H1 (cell line): ENCODE measurements at regions not wholly inside any gene's neighbourhood (a gene's known extent, or its start where the extent isn't known, plus 50 kb on each side); places are given as distances from the start of the nearest gene placed in this dataset.

Experiments used
- CTCF ChIA-PET: fragments of 300-600 bp; sonication (Branson Sonifier 250); formaldehyde crosslinking; loops from one replicate; lab custom pipeline; 2021; ENCODE audit not compliant: partially characterized antibody; lab: Charles Lee
- POLR2A ChIA-PET: fragments of 300-600 bp; sonication (Branson Sonifier 250); formaldehyde crosslinking; loops from one replicate; lab custom pipeline; 2021; ENCODE audit warnings: inconsistent platforms; ENCODE audit not compliant: partially characterized antibody; lab: Charles Lee
- DNase-seq, 2 experiments: peaks; one replicate each; pipeline versions ENCODE4 v3.0.0 to v3.0.0-alpha.2; 2010 to 2022; ENCODE audit warnings: low spot score in 2 of 2, low read depth in 1 of 2, mixed read lengths in 1 of 2
- FAIRE-seq: peaks from 2 replicates; lab custom pipeline; 2011; peaks lifted over from hg19 to GRCh38; lab: Jason Lieb, UNC
- H2AFZ ChIP-seq: 2 replicates; pipeline ENCODE4 v1.8.1; 2012; ENCODE audit warnings: low read length, inconsistent platforms
- H2AK5ac ChIP-seq: 2 replicates; pipeline ENCODE4 v1.6.1; 2013; ENCODE audit warnings: low read depth, low read length
- H2BK120ac ChIP-seq: replicated peaks from 2 replicates; pipeline ENCODE3; 2013; ENCODE audit warnings: low read depth, low read length, inconsistent platforms
- H2BK12ac ChIP-seq: 2 replicates; pipeline ENCODE4 v1.6.1; 2013; ENCODE audit warnings: low read depth, low read length
- H2BK15ac ChIP-seq: 2 replicates; pipeline ENCODE4 v1.6.1; 2013; ENCODE audit warnings: low read length
- H2BK20ac ChIP-seq: 2 replicates; pipeline ENCODE4 v1.6.1; 2013; ENCODE audit warnings: low read length
- H2BK5ac ChIP-seq: 2 replicates; pipeline ENCODE4 v1.6.1; 2013; ENCODE audit warnings: low read depth, low read length
- H3K14ac ChIP-seq: 2 replicates; pipeline ENCODE4 v1.6.1; 2013; ENCODE audit warnings: inconsistent platforms; ENCODE audit not compliant: insufficient read length
- H3K18ac ChIP-seq: 2 replicates; pipeline ENCODE4 v1.6.1; 2013; ENCODE audit warnings: low read length; ENCODE audit errors: extremely low read depth
- H3K23ac ChIP-seq: 2 replicates; pipeline ENCODE4 v1.6.1; 2013; ENCODE audit warnings: inconsistent platforms; ENCODE audit not compliant: insufficient read length
- H3K23me2 ChIP-seq: 2 replicates; pipeline ENCODE4 v1.6.1; 2013; ENCODE audit warnings: low read depth, low read length
- H3K27ac ChIP-seq: 2 replicates; pipeline ENCODE4 v1.6.1; 2011; ENCODE audit warnings: low read depth, low read length, inconsistent platforms
- H3K27me3 ChIP-seq, 4 experiments: replicated peaks in 1 of 4; 1 replicate in 1 of 4; 2 replicates in 3 of 4; pipeline versions ENCODE4 v1.6.1 to v1.8.1; 2011 to 2013; ENCODE audit warnings: low read length in 3 of 4, mild to moderate bottlenecking in 3 of 4, inconsistent platforms in 2 of 4, mixed read lengths in 2 of 4, moderate library complexity in 1 of 4; ENCODE audit not compliant: control insufficient read depth in 3 of 4, insufficient read depth in 3 of 4; ENCODE audit errors: extremely low read depth in 1 of 4
- H3K36me3 ChIP-seq, 4 experiments: 2 replicates each; pipeline versions ENCODE4 v1.6.1 to v1.8.1; 2011 to 2013; ENCODE audit warnings: mild to moderate bottlenecking in 4 of 4, low read length in 3 of 4, moderate library complexity in 2 of 4, control low read depth in 1 of 4, inconsistent platforms in 1 of 4; ENCODE audit not compliant: insufficient read depth in 4 of 4, control insufficient read depth in 2 of 4
- H3K4ac ChIP-seq: replicated peaks from 2 replicates; pipeline ENCODE3; 2013; ENCODE audit warnings: low read length, low read depth, mixed read lengths, inconsistent platforms; ENCODE audit not compliant: insufficient read length
- H3K4me1 ChIP-seq, 4 experiments: replicated peaks in 1 of 4; 1 replicate in 1 of 4; 2 replicates in 3 of 4; pipeline versions ENCODE4 v1.6.1 to v1.8.1; 2011 to 2013; ENCODE audit warnings: low read length in 3 of 4, inconsistent platforms in 2 of 4, mixed read lengths in 1 of 4; ENCODE audit not compliant: insufficient read depth in 4 of 4, control insufficient read depth in 3 of 4
- H3K4me2 ChIP-seq, 2 experiments: 2 replicates each; pipeline versions ENCODE4 v1.6.1 to v1.8.1; 2011 to 2013; ENCODE audit warnings: low read depth in 2 of 2, low read length in 2 of 2, control low read depth in 1 of 2, inconsistent platforms in 1 of 2, mild to moderate bottlenecking in 1 of 2; ENCODE audit not compliant: insufficient read depth in 1 of 2
- H3K4me3 ChIP-seq, 4 experiments: fragments of 200-600, 300-600 bp in 1 of 4; sonication (generic), shearing (Covaris generic), sonication (Bioruptor Twin) in 1 of 4; 2 replicates each; pipeline versions ENCODE4 v1.5.1 to v1.8.1; 2011 to 2016; ENCODE audit warnings: low read length in 4 of 4, low read depth in 3 of 4, control low read depth in 2 of 4, inconsistent platforms in 2 of 4, mild to moderate bottlenecking in 2 of 4, mixed read lengths in 1 of 4, moderate library complexity in 1 of 4; ENCODE audit not compliant: insufficient read depth in 2 of 4; ENCODE audit errors: extremely low read depth in 1 of 4
- H3K56ac ChIP-seq: replicated peaks from 2 replicates; pipeline ENCODE3; 2013; ENCODE audit warnings: low read depth, mild to moderate bottlenecking, mixed read lengths, low read length, inconsistent platforms; ENCODE audit not compliant: insufficient read length
- H3K79me1 ChIP-seq: 2 replicates; pipeline ENCODE4 v1.6.1; 2013; ENCODE audit warnings: low read depth, low read length, control low read depth
- H3K79me2 ChIP-seq, 2 experiments: 2 replicates each; pipeline versions ENCODE4 v1.6.1 to v1.8.1; 2012 to 2013; ENCODE audit warnings: low read length in 2 of 2, mild to moderate bottlenecking in 2 of 2, inconsistent platforms in 1 of 2; ENCODE audit not compliant: insufficient read depth in 2 of 2, control insufficient read depth in 1 of 2
- H3K9ac ChIP-seq, 4 experiments: replicated peaks in 1 of 4; 1 replicate in 1 of 4; 2 replicates in 3 of 4; pipeline versions ENCODE4 v1.6.1 to v1.8.1; 2011 to 2013; ENCODE audit warnings: low read depth in 3 of 4, low read length in 3 of 4, control low read depth in 2 of 4, mild to moderate bottlenecking in 2 of 4, moderate library complexity in 2 of 4, inconsistent platforms in 1 of 4; ENCODE audit errors: extremely low read depth in 1 of 4
- H3K9me3 ChIP-seq, 2 experiments: 2 replicates each; pipeline versions ENCODE4 v1.6.1 to v1.8.1; 2012 to 2013; ENCODE audit warnings: mild to moderate bottlenecking in 2 of 2, moderate library complexity in 2 of 2, control low read depth in 1 of 2, inconsistent platforms in 1 of 2, low read depth in 1 of 2, low read length in 1 of 2, mixed read lengths in 1 of 2; ENCODE audit not compliant: insufficient read depth in 2 of 2
- H4K20me1 ChIP-seq, 2 experiments: replicated peaks in 1 of 2; 2 replicates each; pipeline versions ENCODE3 to v1.8.1; 2011 to 2013; ENCODE audit warnings: inconsistent platforms in 2 of 2, low read length in 2 of 2, mild to moderate bottlenecking in 1 of 2; ENCODE audit not compliant: insufficient read depth in 2 of 2, control insufficient read depth in 1 of 2
- H4K5ac ChIP-seq: 2 replicates; pipeline ENCODE4 v1.6.1; 2013; ENCODE audit warnings: low read length, low read depth, mixed read lengths, inconsistent platforms; ENCODE audit not compliant: insufficient read length
- H4K8ac ChIP-seq: 2 replicates; pipeline ENCODE4 v1.8.0; 2013; ENCODE audit warnings: mild to moderate bottlenecking, moderate library complexity, low read length, inconsistent platforms; ENCODE audit not compliant: insufficient read depth; ENCODE audit errors: extremely low read depth
- H4K91ac ChIP-seq: replicated peaks from 2 replicates; pipeline ENCODE3; 2013; ENCODE audit warnings: low read length, mixed read lengths, inconsistent platforms; ENCODE audit not compliant: insufficient read length
- HDAC2 ChIP-seq, 2 experiments: fragments of 300-600 bp in 1 of 2; sonication (generic) in 1 of 2; IDR thresholded peaks; 2 replicates each; pipeline ENCODE4 v1.6.1; 2011 to 2012; ENCODE audit warnings: low read depth in 2 of 2, low read length in 2 of 2, mild to moderate bottlenecking in 2 of 2, moderate library complexity in 2 of 2, borderline replicate concordance in 1 of 2, inconsistent platforms in 1 of 2
- SIX5 ChIP-seq: IDR thresholded peaks from 2 replicates; pipeline ENCODE4 v1.6.1; 2011; ENCODE audit warnings: mild to moderate bottlenecking, low read depth, low read length
- TEAD4 ChIP-seq: IDR thresholded peaks from 2 replicates; pipeline ENCODE4 v1.6.1; 2012; ENCODE audit warnings: low read depth, low read length, inconsistent platforms, mixed read lengths
- WGBS, 2 experiments: shearing (Covaris generic) in 1 of 2; methylation state at CpG; one replicate each; pipeline versions ENCODE4 v1.1.6 to v1.1.7; 2013 to 2015; ENCODE audit warnings: low lambda C conversion rate in 2 of 2, mixed read lengths in 2 of 2, inconsistent platforms in 1 of 2, low coverage in 1 of 2, missing lambda C conversion rate in 1 of 2; ENCODE audit not compliant: insufficient replicate concordance in 2 of 2, insufficient coverage in 1 of 2, insufficient read length in 1 of 2; ENCODE audit errors: extremely low coverage in 1 of 2, missing lambda C conversion rate in 1 of 2; 5-methylcytosine and 5-hydroxymethylcytosine counted together

- H3K79me1 ChIP-seq = no peaks in the 10 kb centered on the region
- ChIA-PET POLR2A (no interaction called here), CTCF (interaction anchor here (0.6 to 1.2 kb wide), 2 partner anchors 355 to 397 kb away, joined by 4 to 5 read pairs; no protein-coding TSS in a partner anchor)
- H3K79me2 ChIP-seq = no peaks in the 10 kb centered on the region
- H3K23me2 ChIP-seq = no peaks in the 10 kb centered on the region; the same call in 1 of the 2 replicates
- H3K4me1 ChIP-seq = no peaks in the 10 kb centered on the region
- no peak overlapping the region for H2BK12ac ChIP-seq
- H3K4me2 ChIP-seq = no peak overlapping the region
- H3K27me3 ChIP-seq = no peaks in the 10 kb centered on the region
- H3K23ac ChIP-seq = no peak overlapping the region
- TF ChIP-seq TEAD4 (no peak), HDAC2 (IDR thresholded peaks at IDR 0.05; ENCODE audit: borderline replicate concordance in 1 of 2, low read depth in 2 of 2, low read length in 2 of 2) (no peak), SIX5 (no peak)
- no peak overlapping the region for H3K56ac ChIP-seq
- no peak overlapping the region for H2AFZ ChIP-seq
- H4K20me1 ChIP-seq = no peaks in the 10 kb centered on the region
- DNase-seq (no peak), FAIRE-seq (no peak)
- no peak overlapping the region for H2BK20ac ChIP-seq
- no peak overlapping the region for H3K27ac ChIP-seq
- 91% methylated on average over 4 of the region's 4 CpGs; no CpG with 5 or more reads in 1 of the 2 experiments for WGBS, 2 experiments
- H2AK5ac ChIP-seq = no peak overlapping the region
- H4K91ac ChIP-seq = no peak overlapping the region
- no peak overlapping the region for H3K4me3 ChIP-seq
- no peak overlapping the region for H2BK120ac ChIP-seq
- H2BK5ac ChIP-seq = no peak overlapping the region
- H3K9ac ChIP-seq = no peak overlapping the region
- H3K36me3 ChIP-seq = no peaks in the 10 kb centered on the region
- no peak overlapping the region for H3K4ac ChIP-seq
- H3K9me3 ChIP-seq = no peaks in the 10 kb centered on the region
- no peak overlapping the region for H4K8ac ChIP-seq
- H2BK15ac ChIP-seq = no peak overlapping the region
- no peak overlapping the region for H3K14ac ChIP-seq
- H3K18ac ChIP-seq = no peak overlapping the region
- no peak overlapping the region for H4K5ac ChIP-seq
Measured at GRCh38 chr2:217113491-217113890, 253.6 kb upstream of the TNP1 start.
